ENCODE measurements at regions not wholly inside any gene's neighbourhood (a gene's known extent, or its start where the extent isn't known, plus 50 kb on each side); places are given as distances from the start of the nearest gene placed in this dataset.
"Not testable (repeated sequence)": the region's sequence is repeated elsewhere in the genome, so short reads cannot be mapped to it uniquely, and the experiment has no call there.

GRCh38 chr5:86546582-86546981, 71.2 kb upstream of the COX7C start:
- Mint-ChIP-seq H3K4me3 (no peak overlapping the region), H3K36me3 (no peaks in the 10 kb centered on the region), H3K27me3 (peaks cover 1% of the 10 kb centered on the region), H3K9me3 (no peaks in the 10 kb centered on the region), H3K27ac (no peak overlapping the region), H3K4me1 (ENCODE audit: low read depth) (no peaks in the 10 kb centered on the region)
- ChIA-PET POLR2A (no interaction called here), CTCF (no interaction called here)
- no peak for DNase-seq
- intact Hi-C loops (cut with micrococcal nuclease) = no loop called here

- Mint-ChIP-seq H3K36me3 (no peaks in the 10 kb centered on the region), H3K4me3 (no peak overlapping the region), H3K27me3 (no peaks in the 10 kb centered on the region), H3K27ac (no peak overlapping the region), H3K4me1 (ENCODE audit: low read depth) (no peaks in the 10 kb centered on the region), H3K9me3 (no peaks in the 10 kb centered on the region)
- intact Hi-C loops (cut with micrococcal nuclease) = no loop called here
- no peak for DNase-seq
- CTCF ChIA-PET = no interaction called here
- POLR2A ChIA-PET = no interaction called here
Measured at GRCh38 chr5:86554638-86555037, 63.1 kb upstream of the COX7C start.

DNA sequence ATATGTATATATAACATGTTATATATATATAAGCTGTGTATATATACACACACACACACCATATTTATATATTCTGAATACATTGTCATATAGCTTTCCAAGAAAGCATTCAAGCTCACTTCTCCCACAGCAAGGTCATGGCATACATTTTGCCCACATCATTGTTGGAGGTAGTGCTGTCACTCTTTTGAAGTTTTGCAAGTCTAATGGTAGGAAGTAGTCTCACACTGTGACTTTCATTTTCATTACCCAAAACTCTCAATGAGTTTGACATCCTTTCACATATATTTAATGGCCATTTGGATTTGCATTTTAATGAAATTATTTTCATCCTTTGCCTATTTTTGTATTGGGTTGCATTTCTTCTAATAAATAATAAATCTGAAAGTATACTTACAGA, 59.8 kb upstream of the COX7C start:
- H3K36me3 Mint-ChIP-seq = no peaks in the 10 kb centered on the region
- ChIA-PET POLR2A (no interaction called here), CTCF (no interaction called here)
- no peak overlapping the region for H3K27ac Mint-ChIP-seq
- no peaks in the 10 kb centered on the region for H3K4me1 Mint-ChIP-seq (ENCODE audit: low read depth)
- intact Hi-C loops (cut with micrococcal nuclease) = no loop called here
- H3K4me3 Mint-ChIP-seq = no peak overlapping the region
- DNase-seq = no peak
- no peaks in the 10 kb centered on the region for H3K9me3 Mint-ChIP-seq
- no peaks in the 10 kb centered on the region for H3K27me3 Mint-ChIP-seq

GRCh38 chr5:86565197-86565789, 52.4 kb upstream of the COX7C start:
- no peaks in the 10 kb centered on the region for H3K9me3 Mint-ChIP-seq
- no peaks in the 10 kb centered on the region for H3K4me1 Mint-ChIP-seq (ENCODE audit: low read depth)
- peaks cover 5% of the 10 kb centered on the region for H3K27me3 Mint-ChIP-seq
- ChIA-PET CTCF (interaction anchor here (0.6 kb wide), 1 partner anchor 265 kb away, joined by 3 read pairs; no protein-coding TSS in a partner anchor), POLR2A (no interaction called here)
- H3K27ac Mint-ChIP-seq = no peak overlapping the region
- intact Hi-C loops (cut with micrococcal nuclease) = no loop called here
- DNase-seq = no peak
- no peaks in the 10 kb centered on the region for H3K36me3 Mint-ChIP-seq
- H3K4me3 Mint-ChIP-seq = no peak overlapping the region

DNA sequence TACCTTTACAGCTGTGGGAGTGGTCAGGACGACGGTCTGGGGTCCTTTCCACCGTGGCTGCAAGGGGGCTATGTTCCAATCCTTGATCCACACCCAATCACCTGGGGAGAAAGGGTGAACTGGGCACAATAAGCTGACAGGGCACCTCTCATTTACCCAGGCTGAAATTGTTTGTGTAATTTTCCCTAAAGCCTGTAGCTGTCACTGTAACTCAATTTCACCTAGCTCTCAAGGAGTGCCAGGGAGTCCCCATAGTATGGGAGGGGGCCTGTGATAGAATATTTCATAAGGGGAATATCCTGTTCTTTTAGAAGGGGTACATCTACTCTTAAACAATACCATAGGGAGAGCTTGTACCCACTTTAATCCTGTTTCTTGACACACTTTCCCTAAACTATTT, 51.7 kb upstream of the COX7C start:
- H3K36me3 Mint-ChIP-seq; H3K27me3 Mint-ChIP-seq; H3K27ac Mint-ChIP-seq; DNase-seq; POLR2A ChIA-PET; H3K9me3 Mint-ChIP-seq; H3K4me3 Mint-ChIP-seq; intact Hi-C loops (cut with micrococcal nuclease); CTCF ChIA-PET; H3K4me1 Mint-ChIP-seq (ENCODE audit: low read depth): not testable (repeated sequence)

Data from activated CD4-positive, alpha-beta memory T cell treated with anti-CD3 and anti-CD28 coated beads for 36 hours (primary cell).